ENCODE measurements at regions not wholly inside any gene's neighbourhood (a gene's known extent, or its start where the extent isn't known, plus 50 kb on each side); places are given as distances from the start of the nearest gene placed in this dataset.

GRCh38 chr9:83178717-83179116 lies 115.8 kb upstream of the RASEF start:
- POLR2A ChIA-PET (ENCODE audit: unreplicated experiment): no interaction called here
- Histone ChIP-seq H3K27ac (no peak overlapping the region), H3K27me3 (ENCODE audit: insufficient read depth, low read depth) (no peaks in the 10 kb centered on the region), H3K9me3 (ENCODE audit: insufficient read depth, low read depth) (peaks cover 7% of the 10 kb centered on the region; the same call in 1 of the 2 replicates), H2AFZ (no peak overlapping the region), H3K4me1 (replicated peaks; ENCODE audit: insufficient read depth) (no peaks in the 10 kb centered on the region), H3K4me2 (no peak overlapping the region), H3K9me2 (ENCODE audit: insufficient read depth) (no peaks in the 10 kb centered on the region), H3K79me2 (ENCODE audit: low read depth) (no peaks in the 10 kb centered on the region), H3K36me3 (ENCODE audit: low read depth) (no peaks in the 10 kb centered on the region), H3F3A (ENCODE audit: insufficient read depth, low read depth) (no peaks in the 10 kb centered on the region), H4K20me1 (ENCODE audit: insufficient read depth) (no peaks in the 10 kb centered on the region), H3K4me3 (no peak overlapping the region)
- no TSS peak for BruUV-seq (replicated peaks)
- intact Hi-C loops (cut with micrococcal nuclease; ENCODE audit: unreplicated experiment): no loop called here
- no peak for TF ChIP-seq CTCF (conservative IDR thresholded peaks at IDR 0.05)
- TF ChIP-seq EZH2 (IDR thresholded peaks at IDR 0.05; ENCODE audit: low read depth): no peak
- no peak for DNase-seq
- CTCF ChIA-PET: no interaction called here

DNA sequence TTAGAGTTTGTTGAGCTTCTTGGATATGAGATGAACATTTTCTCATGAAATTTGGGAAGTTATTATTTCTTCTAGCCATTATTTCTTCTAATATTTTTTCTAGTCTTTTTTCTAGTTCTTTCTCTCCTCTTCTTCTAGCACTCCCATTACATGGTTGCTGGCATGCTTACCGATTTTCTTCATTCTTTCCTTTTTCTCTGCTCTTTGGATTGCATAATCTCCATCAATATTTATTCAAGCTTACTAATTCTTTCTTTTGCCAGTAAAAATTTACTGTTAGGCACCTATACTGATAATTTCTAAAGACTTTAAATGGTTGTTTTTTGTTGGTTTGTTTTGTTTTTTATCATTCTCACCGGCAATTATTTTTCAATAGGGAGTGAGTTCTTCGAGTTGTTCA lies 114.8 kb upstream of the RASEF start:
- H3K9me3 ChIP-seq (ENCODE audit: insufficient read depth, low read depth): peaks cover 7% of the 10 kb centered on the region; the same call in 1 of the 2 replicates
- H3K9me2 ChIP-seq (ENCODE audit: insufficient read depth): no peaks in the 10 kb centered on the region
- no peak for TF ChIP-seq EZH2 (IDR thresholded peaks at IDR 0.05; ENCODE audit: low read depth)
- TF ChIP-seq CTCF (conservative IDR thresholded peaks at IDR 0.05): no peak
- H3F3A ChIP-seq (ENCODE audit: insufficient read depth, low read depth): no peaks in the 10 kb centered on the region
- CTCF ChIA-PET: no interaction called here
- no peaks in the 10 kb centered on the region for H3K27me3 ChIP-seq (ENCODE audit: insufficient read depth, low read depth)
- no peak overlapping the region for H3K4me3 ChIP-seq
- H3K27ac ChIP-seq: no peak overlapping the region
- no peak overlapping the region for H3K4me2 ChIP-seq
- H3K4me1 ChIP-seq (replicated peaks; ENCODE audit: insufficient read depth): no peaks in the 10 kb centered on the region
- DNase-seq: no peak
- intact Hi-C loops (cut with micrococcal nuclease; ENCODE audit: unreplicated experiment): no loop called here
- no peak overlapping the region for H2AFZ ChIP-seq
- no peaks in the 10 kb centered on the region for H3K79me2 ChIP-seq (ENCODE audit: low read depth)
- H4K20me1 ChIP-seq (ENCODE audit: insufficient read depth): no peaks in the 10 kb centered on the region
- no peaks in the 10 kb centered on the region for H3K36me3 ChIP-seq (ENCODE audit: low read depth)
- BruUV-seq (replicated peaks): no TSS peak
- POLR2A ChIA-PET (ENCODE audit: unreplicated experiment): no interaction called here

DNA sequence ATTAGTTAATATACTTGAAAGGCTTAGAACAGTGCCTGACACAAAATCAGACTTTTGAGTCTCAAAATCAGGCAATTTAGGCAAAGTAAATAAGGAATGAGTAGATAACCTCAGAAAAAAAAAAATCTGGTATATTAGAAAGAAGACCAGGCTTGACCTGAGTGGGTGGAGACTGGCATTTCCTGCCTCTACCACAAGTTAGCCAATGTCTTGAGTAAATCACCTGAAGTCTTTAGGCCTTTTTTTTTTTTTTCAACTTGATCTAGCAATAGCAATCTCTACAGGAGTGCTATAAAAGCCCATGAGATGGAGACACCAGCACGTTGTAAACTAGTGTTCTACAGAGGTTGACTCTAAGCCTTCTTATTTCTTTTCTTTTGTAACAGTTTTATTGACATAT lies 104.2 kb upstream of the RASEF start:
- no peak for TF ChIP-seq EZH2 (IDR thresholded peaks at IDR 0.05; ENCODE audit: low read depth)
- no peak for TF ChIP-seq CTCF (conservative IDR thresholded peaks at IDR 0.05)
- peaks cover 8% of the 10 kb centered on the region for H3K4me1 ChIP-seq (replicated peaks; ENCODE audit: insufficient read depth)
- H3K4me2 ChIP-seq: peak overlapping the region; percentile 18; the same call in 1 of the 2 replicates
- no peak overlapping the region for H3K4me3 ChIP-seq
- BruUV-seq (replicated peaks): no TSS peak
- H3K9me3 ChIP-seq (ENCODE audit: insufficient read depth, low read depth): 0 out of 2 replicates have a peak, but pooled peaks cover 3% of the 10 kb centered on the region
- no peaks in the 10 kb centered on the region for H3K27me3 ChIP-seq (ENCODE audit: insufficient read depth, low read depth)
- POLR2A ChIA-PET (ENCODE audit: unreplicated experiment): no interaction called here
- intact Hi-C loops (cut with micrococcal nuclease; ENCODE audit: unreplicated experiment): no loop called here
- H3K27ac ChIP-seq: no peak overlapping the region
- H3F3A ChIP-seq (ENCODE audit: insufficient read depth, low read depth): no peaks in the 10 kb centered on the region
- no peaks in the 10 kb centered on the region for H3K36me3 ChIP-seq (ENCODE audit: low read depth)
- no peak overlapping the region for H2AFZ ChIP-seq
- H3K79me2 ChIP-seq (ENCODE audit: low read depth): no peaks in the 10 kb centered on the region
- H3K9me2 ChIP-seq (ENCODE audit: insufficient read depth): no peaks in the 10 kb centered on the region; the same call in 1 of the 2 replicates
- CTCF ChIA-PET: interaction anchor here (0.7 to 1.0 kb wide), 2 partner anchors 105 to 394 kb away, joined by 3 to 4 read pairs; no protein-coding TSS in a partner anchor
- no peaks in the 10 kb centered on the region for H4K20me1 ChIP-seq (ENCODE audit: insufficient read depth)
- DNase-seq: peak; percentile 48 to 60

Data from PC-9 (cell line).